Mesendoderm (in vitro differentiated cells): ENCODE measurements at regions not wholly inside any gene's neighbourhood (a gene's known extent, or its start where the extent isn't known, plus 50 kb on each side); places are given as distances from the start of the nearest gene placed in this dataset.
"Not testable (repeated sequence)": the region's sequence is repeated elsewhere in the genome, so short reads cannot be mapped to it uniquely, and the experiment has no call there.

Experiments
- DNase-seq: peaks from one replicate; pipeline ENCODE4 v3.0.0; 2013
- H2AK5ac ChIP-seq: 2 replicates; pipeline ENCODE4 v1.6.1; 2013; ENCODE audit warnings: low read length, inconsistent platforms
- H2BK120ac ChIP-seq: 2 replicates; pipeline ENCODE4 v1.6.1; 2013; ENCODE audit warnings: low read depth, mild to moderate bottlenecking, low read length, moderate library complexity, mixed read lengths
- H2BK15ac ChIP-seq: replicated peaks from 2 replicates; pipeline ENCODE4 v1.6.1; 2013; ENCODE audit warnings: low read depth, mild to moderate bottlenecking, moderate library complexity
- H2BK5ac ChIP-seq: 2 replicates; pipeline ENCODE4 v1.6.1; 2013; ENCODE audit warnings: low read length, inconsistent platforms
- H3K18ac ChIP-seq: 2 replicates; pipeline ENCODE4 v1.6.1; 2013; ENCODE audit warnings: mild to moderate bottlenecking, low read length, mixed read lengths
- H3K23ac ChIP-seq: one replicate; pipeline ENCODE4 v1.6.1; 2013; ENCODE audit warnings: low read length
- H3K27ac ChIP-seq: 2 replicates; pipeline ENCODE4 v1.5.1; 2013; ENCODE audit warnings: low read depth, mild to moderate bottlenecking, inconsistent platforms, low read length, moderate library complexity
- H3K27me3 ChIP-seq: 2 replicates; pipeline ENCODE4 v1.6.1; 2013; ENCODE audit warnings: low read length, control low read depth, mild to moderate bottlenecking, inconsistent platforms; ENCODE audit not compliant: insufficient read depth, poor library complexity
- H3K36me3 ChIP-seq: 2 replicates; pipeline ENCODE4 v1.6.1; 2013; ENCODE audit warnings: low read length, inconsistent platforms; ENCODE audit not compliant: control insufficient read depth, insufficient read depth
- H3K4ac ChIP-seq: one replicate; pipeline ENCODE4 v1.6.1; 2013; ENCODE audit warnings: low read depth, mild to moderate bottlenecking, low read length, moderate library complexity
- H3K4me1 ChIP-seq: 2 replicates; pipeline ENCODE4 v1.6.1; 2013; ENCODE audit warnings: low read depth, low read length, inconsistent platforms; ENCODE audit not compliant: control insufficient read depth
- H3K4me2 ChIP-seq: 2 replicates; pipeline ENCODE4 v1.6.1; 2013; ENCODE audit warnings: low read length
- H3K4me3 ChIP-seq: 2 replicates; pipeline ENCODE4 v1.5.1; 2013; ENCODE audit warnings: mild to moderate bottlenecking, low read length
- H3K56ac ChIP-seq: one replicate; pipeline ENCODE4 v1.6.1; 2013; ENCODE audit warnings: low read length
- H3K79me1 ChIP-seq: 2 replicates; pipeline ENCODE4 v1.6.1; 2013; ENCODE audit warnings: low read length, inconsistent platforms
- H3K79me2 ChIP-seq: 2 replicates; pipeline ENCODE4 v1.6.1; 2013; ENCODE audit warnings: mild to moderate bottlenecking, low read length; ENCODE audit not compliant: control insufficient read depth, insufficient read depth
- H3K9ac ChIP-seq: 2 replicates; pipeline ENCODE4 v1.6.1; 2013; ENCODE audit warnings: low read length, inconsistent platforms
- H4K5ac ChIP-seq: one replicate; pipeline ENCODE4 v1.6.1; 2013; ENCODE audit warnings: low read length
- H4K8ac ChIP-seq: one replicate; pipeline ENCODE4 v1.6.1; 2013; ENCODE audit warnings: low read depth, mild to moderate bottlenecking, control low read depth, low read length, moderate library complexity
- WGBS: extraction: QIAGEN DNeasy Blood & Tissue Kit; methylation state at CpG from one replicate; pipeline ENCODE4 v1.1.7; 2013; ENCODE audit warnings: low lambda C conversion rate, missing lambda C conversion rate; ENCODE audit not compliant: insufficient coverage; ENCODE audit errors: extremely low coverage; 5-methylcytosine and 5-hydroxymethylcytosine counted together

GRCh38 chr6:164345806-164346496 is 931.4 kb downstream of the QKI start:
- peak overlapping the region; percentile 44 for H3K56ac ChIP-seq
- DNase-seq, result peak; percentile 16
- H4K5ac ChIP-seq, result no peak overlapping the region
- no peak overlapping the region for H2AK5ac ChIP-seq
- H3K27me3 ChIP-seq, result no peaks in the 10 kb centered on the region
- no peaks in the 10 kb centered on the region for H3K36me3 ChIP-seq
- peak overlapping the region; percentile 25 for H3K18ac ChIP-seq
- no peak overlapping the region for H3K4me3 ChIP-seq
- H3K79me1 ChIP-seq, result no peaks in the 10 kb centered on the region
- peak overlapping the region; percentile 92 for H2BK120ac ChIP-seq
- peak overlapping the region; percentile 68 for H3K27ac ChIP-seq
- H4K8ac ChIP-seq, result no peak overlapping the region
- H2BK5ac ChIP-seq, result peak overlapping the region; percentile 59
- peak overlapping the region; percentile 74 for H2BK15ac ChIP-seq
- H3K4ac ChIP-seq, result peak overlapping the region; percentile 43
- no peak overlapping the region for H3K9ac ChIP-seq
- WGBS, result no CpG with 5 or more reads among the region's 8 CpGs
- H3K79me2 ChIP-seq, result no peaks in the 10 kb centered on the region
- H3K23ac ChIP-seq, result no peak overlapping the region
- no peak overlapping the region for H3K4me2 ChIP-seq
- H3K4me1 ChIP-seq, result no peaks in the 10 kb centered on the region

GRCh38 chr6:164345327-164345726 is 930.8 kb downstream of the QKI start:
- no peaks in the 10 kb centered on the region for H3K27me3 ChIP-seq
- H3K4ac ChIP-seq, result no peak overlapping the region
- DNase-seq, result peak; percentile 45
- H2BK15ac ChIP-seq, result peak overlapping the region; percentile 74
- no peaks in the 10 kb centered on the region for H3K79me2 ChIP-seq
- no CpG with 5 or more reads among the region's 3 CpGs for WGBS
- peak overlapping the region; percentile 92 for H2BK120ac ChIP-seq
- H2AK5ac ChIP-seq, result no peak overlapping the region
- no peak overlapping the region for H3K4me3 ChIP-seq
- H3K23ac ChIP-seq, result no peak overlapping the region
- peak overlapping the region; percentile 34 for H3K9ac ChIP-seq
- no peaks in the 10 kb centered on the region for H3K79me1 ChIP-seq
- no peak overlapping the region for H3K4me2 ChIP-seq
- H2BK5ac ChIP-seq, result peak overlapping the region; percentile 59
- no peak overlapping the region for H4K5ac ChIP-seq
- H3K18ac ChIP-seq, result peak overlapping the region; percentile 25
- H3K4me1 ChIP-seq, result no peaks in the 10 kb centered on the region
- no peak overlapping the region for H3K56ac ChIP-seq
- peak overlapping the region; percentile 68 for H3K27ac ChIP-seq
- H4K8ac ChIP-seq, result no peak overlapping the region
- no peaks in the 10 kb centered on the region for H3K36me3 ChIP-seq

- H2BK120ac ChIP-seq, result peak overlapping the region; percentile 90
- no peak overlapping the region for H2BK15ac ChIP-seq
- no peak overlapping the region for H3K9ac ChIP-seq
- peak overlapping the region; percentile 84 for H3K27ac ChIP-seq
- WGBS, result no CpG with 5 or more reads among the region's 7 CpGs
- no peak overlapping the region for H2BK5ac ChIP-seq
- H3K4ac ChIP-seq, result no peak overlapping the region
- H3K4me1 ChIP-seq, result no peaks in the 10 kb centered on the region
- H3K4me2 ChIP-seq, result no peak overlapping the region
- DNase-seq, result peak; percentile 93
- peak overlapping the region; percentile 25 for H3K56ac ChIP-seq
- H3K36me3 ChIP-seq, result no peaks in the 10 kb centered on the region
- no peak overlapping the region for H3K4me3 ChIP-seq
- no peak overlapping the region for H4K5ac ChIP-seq
- H3K23ac ChIP-seq, result no peak overlapping the region
- H3K79me1 ChIP-seq, result no peaks in the 10 kb centered on the region
- H3K79me2 ChIP-seq, result no peaks in the 10 kb centered on the region
- no peak overlapping the region for H4K8ac ChIP-seq
- H3K18ac ChIP-seq, result no peak overlapping the region
- no peak overlapping the region for H2AK5ac ChIP-seq
- H3K27me3 ChIP-seq, result no peaks in the 10 kb centered on the region
Measured at GRCh38 chr6:164344801-164345291, 930.3 kb downstream of the QKI start.

- H4K8ac ChIP-seq, H3K23ac ChIP-seq, H3K4me1 ChIP-seq, H3K27me3 ChIP-seq, H3K36me3 ChIP-seq, H2AK5ac ChIP-seq, H2BK120ac ChIP-seq, H3K4me2 ChIP-seq, H3K9ac ChIP-seq, H3K27ac ChIP-seq, H3K56ac ChIP-seq, H3K4ac ChIP-seq, H3K18ac ChIP-seq, H2BK5ac ChIP-seq, H3K79me1 ChIP-seq, H3K4me3 ChIP-seq, H2BK15ac ChIP-seq, DNase-seq, H3K79me2 ChIP-seq, H4K5ac ChIP-seq: not testable (repeated sequence)
- no CpG with 5 or more reads among the region's 4 CpGs for WGBS
Measured at GRCh38 chr6:164339442-164339841, 924.9 kb downstream of the QKI start.

GRCh38 chr6:164337925-164338397 is 923.4 kb downstream of the QKI start:
- WGBS, result no CpG with 5 or more reads among the region's 4 CpGs
- H3K4me2 ChIP-seq, result no peak overlapping the region
- DNase-seq, result no peak
- H3K79me2 ChIP-seq, result no peaks in the 10 kb centered on the region
- H2BK5ac ChIP-seq, result no peak overlapping the region
- H4K8ac ChIP-seq, result no peak overlapping the region
- H4K5ac ChIP-seq, result no peak overlapping the region
- H3K27ac ChIP-seq, result no peak overlapping the region
- H3K23ac ChIP-seq, result no peak overlapping the region
- no peaks in the 10 kb centered on the region for H3K4me1 ChIP-seq
- no peak overlapping the region for H3K56ac ChIP-seq
- no peak overlapping the region for H3K18ac ChIP-seq
- no peak overlapping the region for H2BK15ac ChIP-seq
- no peak overlapping the region for H3K4me3 ChIP-seq
- no peak overlapping the region for H3K4ac ChIP-seq
- H2AK5ac ChIP-seq, result no peak overlapping the region
- no peak overlapping the region for H2BK120ac ChIP-seq
- H3K79me1 ChIP-seq, result no peaks in the 10 kb centered on the region
- no peak overlapping the region for H3K9ac ChIP-seq
- H3K36me3 ChIP-seq, result no peaks in the 10 kb centered on the region
- no peaks in the 10 kb centered on the region for H3K27me3 ChIP-seq
